ENCODE measurements at regions not wholly inside any gene's neighbourhood (a gene's known extent, or its start where the extent isn't known, plus 50 kb on each side); places are given as distances from the start of the nearest gene placed in this dataset.

- intact Hi-C loops (cut with DNase I, micrococcal nuclease), result no loop called here
- ChIA-PET POLR2A (no interaction called here), CTCF (no interaction called here)
- Mint-ChIP-seq H3K4me3 (no peak overlapping the region), H3K27ac (no peak overlapping the region), H3K9me3 (no peaks in the 10 kb centered on the region), H3K27me3 (no peaks in the 10 kb centered on the region), H3K4me1 (ENCODE audit: low read depth) (no peaks in the 10 kb centered on the region), H3K36me3 (ENCODE audit: low read depth) (no peaks in the 10 kb centered on the region)
- ATAC-seq (ENCODE audit: poor library complexity), result no peak
- TF ChIP-seq CTCF (IDR thresholded peaks at IDR 0.05), result no peak
- DNase-seq, result no peak
- Histone ChIP-seq H3K27ac (ENCODE audit: low read depth in 1 of 2, low read length in 2 of 2) (no peak overlapping the region), H3K27me3 (ENCODE audit: control insufficient read depth in 1 of 2, insufficient read depth in 2 of 2, low read length in 2 of 2) (no peaks in the 10 kb centered on the region), H3K4me3 (ENCODE audit: low read length) (no peak overlapping the region), H3K36me3 (ENCODE audit: insufficient read depth, low read length) (no peaks in the 10 kb centered on the region), H3K9me3 (ENCODE audit: control insufficient read depth in 1 of 2, insufficient read depth in 1 of 2, low read length in 2 of 2) (peaks cover 0 to 5% of the 10 kb centered on the region in 2 experiments), H3K4me1 (ENCODE audit: insufficient read depth, low read length) (no peaks in the 10 kb centered on the region)
Observed at GRCh38 chr5:8408258-8408657, 539.3 kb downstream of the MTRR start.

GRCh38 chr5:8410618-8411017, 541.7 kb downstream of the MTRR start:
- POLR2A ChIA-PET, result no interaction called here
- no peaks in the 10 kb centered on the region for H3K36me3 Mint-ChIP-seq (ENCODE audit: low read depth)
- peaks cover 0 to 5% of the 10 kb centered on the region in 2 experiments for H3K9me3 ChIP-seq (ENCODE audit: control insufficient read depth in 1 of 2, insufficient read depth in 1 of 2, low read length in 2 of 2)
- no peak for TF ChIP-seq CTCF (IDR thresholded peaks at IDR 0.05)
- no peaks in the 10 kb centered on the region for H3K27me3 Mint-ChIP-seq
- CTCF ChIA-PET, result no interaction called here
- no peak overlapping the region for H3K27ac Mint-ChIP-seq
- H3K4me1 Mint-ChIP-seq (ENCODE audit: low read depth), result no peaks in the 10 kb centered on the region
- H3K27ac ChIP-seq (ENCODE audit: low read depth in 1 of 2, low read length in 2 of 2), result no peak overlapping the region
- H3K36me3 ChIP-seq (ENCODE audit: insufficient read depth, low read length), result no peaks in the 10 kb centered on the region
- H3K4me3 ChIP-seq (ENCODE audit: low read length), result no peak overlapping the region
- ATAC-seq (ENCODE audit: poor library complexity) (no peak), DNase-seq (no peak)
- no peaks in the 10 kb centered on the region for H3K27me3 ChIP-seq (ENCODE audit: control insufficient read depth in 1 of 2, insufficient read depth in 2 of 2, low read length in 2 of 2)
- no peak overlapping the region for H3K4me3 Mint-ChIP-seq
- no peaks in the 10 kb centered on the region for H3K9me3 Mint-ChIP-seq
- no peaks in the 10 kb centered on the region for H3K4me1 ChIP-seq (ENCODE audit: insufficient read depth, low read length)
- intact Hi-C loops (cut with DNase I, micrococcal nuclease), result no loop called here

GRCh38 chr5:8413975-8414374, 545.0 kb downstream of the MTRR start:
- Mint-ChIP-seq H3K27me3 (peaks cover 5% of the 10 kb centered on the region), H3K4me1 (ENCODE audit: low read depth) (no peaks in the 10 kb centered on the region), H3K9me3 (no peaks in the 10 kb centered on the region), H3K4me3 (no peak overlapping the region), H3K27ac (no peak overlapping the region), H3K36me3 (ENCODE audit: low read depth) (no peaks in the 10 kb centered on the region)
- intact Hi-C loops (cut with DNase I, micrococcal nuclease), result no loop called here
- Histone ChIP-seq H3K27me3 (ENCODE audit: control insufficient read depth in 1 of 2, insufficient read depth in 2 of 2, low read length in 2 of 2) (no peaks in the 10 kb centered on the region), H3K27ac (ENCODE audit: low read depth in 1 of 2, low read length in 2 of 2) (no peak overlapping the region), H3K36me3 (ENCODE audit: insufficient read depth, low read length) (no peaks in the 10 kb centered on the region), H3K9me3 (ENCODE audit: control insufficient read depth in 1 of 2, insufficient read depth in 1 of 2, low read length in 2 of 2) (peaks cover 0 to 5% of the 10 kb centered on the region in 2 experiments), H3K4me1 (ENCODE audit: insufficient read depth, low read length) (no peaks in the 10 kb centered on the region), H3K4me3 (ENCODE audit: low read length) (no peak overlapping the region)
- TF ChIP-seq CTCF (IDR thresholded peaks at IDR 0.05), result no peak
- ChIA-PET POLR2A (no interaction called here), CTCF (no interaction called here)
- DNase-seq (no peak), ATAC-seq (ENCODE audit: poor library complexity) (no peak)
